HG03045 (cell line): ENCODE measurements at regions not wholly inside any gene's neighbourhood (a gene's known extent, or its start where the extent isn't known, plus 50 kb on each side); places are given as distances from the start of the nearest gene placed in this dataset.

Experiments used
- ATAC-seq: cut with Tn5 transposase; IDR thresholded peaks from one replicate; pipeline ENCODE4 v1.9.1; 2021; ENCODE audit warnings: mild to moderate bottlenecking, moderate library complexity; ENCODE audit not compliant: unreplicated experiment

GRCh38 chr3:107943786-107944523 lies 146.9 kb downstream of the CD47 start:
- ATAC-seq: no peak

DNA sequence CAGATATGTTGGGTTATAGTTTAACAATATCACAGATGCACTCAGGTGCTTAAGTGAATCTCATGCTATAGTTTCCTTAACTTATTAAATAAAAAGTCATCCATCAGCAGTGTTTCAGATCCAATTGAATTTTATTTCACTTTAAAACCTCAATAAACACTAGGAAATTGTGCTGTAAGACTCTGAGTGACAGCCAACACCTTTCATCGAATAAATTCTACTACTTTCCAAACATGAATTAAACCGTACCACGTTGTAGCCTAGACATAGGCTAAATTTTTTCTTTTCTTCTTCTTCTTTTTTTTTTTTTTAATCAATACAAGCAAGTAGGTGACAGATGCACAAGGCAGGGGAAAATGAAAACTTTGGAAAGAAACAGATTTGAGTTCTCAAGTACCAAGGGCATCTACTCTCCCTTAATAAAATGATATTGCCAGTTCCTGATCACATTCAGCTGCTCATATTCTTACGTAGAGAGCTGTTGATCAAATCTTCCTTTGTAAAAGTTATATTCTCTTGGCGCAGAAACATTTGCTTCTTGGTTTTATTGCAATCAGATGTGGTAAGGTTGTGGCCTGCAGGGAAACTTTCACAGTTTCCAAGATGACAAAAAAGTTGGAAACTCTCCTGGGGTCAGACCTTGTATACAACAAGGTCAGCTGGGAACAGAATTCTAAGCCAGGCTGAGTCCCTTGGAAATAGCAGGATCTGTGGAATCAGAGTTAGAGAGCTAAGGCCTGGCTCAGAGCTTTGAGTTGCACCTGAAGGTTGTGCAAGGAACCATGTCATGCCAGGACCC lies 147.7 kb downstream of the CD47 start:
- ATAC-seq: no peak

- ATAC-seq: no peak
Observed at GRCh38 chr3:107942244-107942643, 148.6 kb downstream of the CD47 start.

GRCh38 chr3:107939691-107940442 lies 151.0 kb downstream of the CD47 start:
- ATAC-seq: no peak

DNA sequence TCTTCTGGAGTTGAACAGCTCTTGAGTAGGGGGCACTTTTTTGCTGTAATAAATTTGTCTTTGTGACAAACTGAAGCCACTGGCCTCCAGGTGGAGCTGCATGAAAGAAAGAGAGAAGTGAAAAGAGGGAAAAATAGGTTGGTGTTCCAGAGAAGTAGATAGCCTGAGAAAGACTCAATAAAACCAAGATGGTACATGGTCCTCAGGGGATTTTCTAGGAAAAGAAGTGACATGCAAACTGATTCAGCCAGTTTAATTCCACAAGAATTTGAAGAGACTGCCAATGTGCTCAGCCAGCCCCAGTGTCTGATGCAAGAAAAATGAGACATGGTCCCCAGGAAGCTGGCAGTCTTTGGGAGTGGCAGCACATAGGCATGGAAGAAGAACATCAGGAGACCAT lies 152.7 kb downstream of the CD47 start:
- ATAC-seq: no peak

DNA sequence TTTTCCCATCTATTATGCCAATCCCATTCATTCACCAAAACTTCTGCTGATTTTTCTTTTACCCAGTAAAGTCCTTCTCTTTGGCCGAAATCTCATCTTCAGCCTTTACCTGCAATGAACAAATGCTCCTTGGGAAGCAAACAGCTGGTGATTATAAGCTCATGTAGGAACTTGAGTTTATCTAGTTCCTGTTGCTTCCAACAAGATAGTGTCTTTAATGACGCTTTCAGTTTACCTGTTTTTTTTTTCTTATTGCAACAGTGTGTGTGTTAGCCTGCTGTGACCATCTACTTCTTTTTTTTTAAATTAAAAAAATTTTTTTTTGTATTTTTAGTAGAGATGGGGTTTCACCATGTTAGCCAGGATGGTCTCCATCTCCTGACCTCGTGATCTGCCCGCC lies 156.0 kb downstream of the CD47 start:
- no peak for ATAC-seq

DNA sequence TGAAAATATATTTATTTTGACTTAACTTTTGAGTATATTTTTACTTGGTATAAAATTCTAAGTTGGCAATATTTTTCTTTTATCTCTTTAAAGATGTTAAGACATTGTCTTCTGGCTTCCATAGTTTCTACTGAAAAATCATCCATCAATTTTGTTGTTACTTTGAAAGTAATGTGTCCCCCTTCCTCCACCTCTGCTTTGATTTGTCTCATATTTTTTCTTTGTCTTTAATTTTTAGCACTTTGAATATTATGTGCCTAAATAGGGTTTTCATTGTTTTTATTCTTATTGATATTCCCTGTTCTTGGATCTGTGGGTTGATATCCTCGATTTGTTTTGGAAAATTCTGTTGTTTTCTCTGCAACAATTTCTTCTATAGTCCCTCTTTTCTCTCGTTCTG lies 157.4 kb downstream of the CD47 start:
- ATAC-seq: no peak

- ATAC-seq: no peak
Observed at GRCh38 chr3:107931326-107931725, 159.5 kb downstream of the CD47 start.

- no peak for ATAC-seq
Observed at GRCh38 chr3:107929088-107929487, 161.7 kb downstream of the CD47 start.

DNA sequence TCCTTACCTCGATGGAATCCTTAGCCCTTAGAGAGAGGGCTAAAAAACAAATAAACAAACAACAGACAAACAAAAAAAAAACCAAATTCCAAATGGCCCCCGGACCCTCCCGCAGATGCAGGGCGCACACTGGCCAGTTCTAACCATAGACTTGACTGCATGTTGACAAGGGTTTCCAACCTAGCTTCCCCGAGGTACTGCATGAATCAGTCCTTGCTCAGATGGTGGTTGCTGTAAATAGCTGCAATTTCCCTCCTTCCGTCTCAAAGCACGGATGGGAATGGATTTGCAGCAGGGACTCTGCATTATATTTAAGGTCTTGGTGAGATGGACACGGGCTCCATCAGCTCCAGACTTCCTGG lies 162.8 kb downstream of the CD47 start:
- ATAC-seq: peak; percentile 16

DNA sequence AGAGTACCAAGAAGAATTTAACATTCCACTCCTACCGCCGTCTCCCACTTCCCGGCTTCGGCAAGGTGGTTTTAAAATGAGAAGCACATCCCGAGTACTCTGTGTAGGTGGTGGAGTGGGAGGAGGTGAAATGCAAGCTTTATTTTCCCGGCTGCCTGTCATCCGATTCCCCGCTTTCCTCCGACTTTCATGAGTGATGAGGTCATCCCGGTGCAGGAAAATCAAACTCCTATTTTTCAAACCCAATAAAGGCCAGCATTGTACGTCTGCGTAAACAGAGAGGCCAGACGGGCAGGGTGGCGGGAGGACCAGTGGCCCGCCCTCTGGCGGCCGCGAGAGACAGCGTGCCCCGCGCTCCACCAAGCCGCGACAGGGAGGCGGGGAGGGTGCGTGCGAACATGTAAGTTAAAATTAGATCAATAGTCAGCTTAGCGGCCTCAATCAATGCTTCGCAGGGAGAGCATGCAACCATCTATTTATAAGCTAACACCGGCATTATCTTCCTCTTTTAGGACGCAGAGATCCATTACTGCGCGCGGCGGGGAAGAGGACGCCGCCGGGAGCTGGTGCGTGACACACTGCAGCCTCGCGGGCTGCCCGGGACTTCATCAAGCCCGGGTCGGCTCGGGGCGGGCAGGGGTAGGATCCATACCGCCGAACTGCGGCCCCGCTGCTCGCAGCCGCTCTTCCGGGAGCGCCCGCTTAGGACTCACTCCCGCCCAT lies 163.3 kb downstream of the CD47 start:
- ATAC-seq: peak; percentile 97

- no peak for ATAC-seq
Observed at GRCh38 chr3:107925851-107926250, 165.0 kb downstream of the CD47 start.

- no peak for ATAC-seq
Observed at GRCh38 chr3:107921038-107921437, 169.8 kb downstream of the CD47 start.

DNA sequence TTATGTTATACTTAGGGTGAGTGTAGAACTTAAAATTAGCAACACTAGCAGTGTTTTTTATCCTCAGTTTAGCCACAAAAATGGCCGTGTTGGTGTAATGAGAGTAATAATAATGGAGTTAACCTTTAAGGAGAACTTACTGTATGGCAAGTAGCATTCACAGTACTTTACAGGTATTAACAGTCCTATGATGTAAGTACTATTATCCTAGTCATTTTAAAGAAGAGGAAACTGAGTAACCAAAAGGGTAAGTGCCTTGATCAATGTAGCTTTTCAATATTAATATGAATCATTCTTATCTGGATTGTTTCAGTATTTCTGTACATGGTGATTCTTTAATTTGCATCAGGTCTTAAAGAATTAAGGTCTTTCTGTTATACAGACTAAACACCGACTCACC lies 170.3 kb downstream of the CD47 start:
- no peak for ATAC-seq

DNA sequence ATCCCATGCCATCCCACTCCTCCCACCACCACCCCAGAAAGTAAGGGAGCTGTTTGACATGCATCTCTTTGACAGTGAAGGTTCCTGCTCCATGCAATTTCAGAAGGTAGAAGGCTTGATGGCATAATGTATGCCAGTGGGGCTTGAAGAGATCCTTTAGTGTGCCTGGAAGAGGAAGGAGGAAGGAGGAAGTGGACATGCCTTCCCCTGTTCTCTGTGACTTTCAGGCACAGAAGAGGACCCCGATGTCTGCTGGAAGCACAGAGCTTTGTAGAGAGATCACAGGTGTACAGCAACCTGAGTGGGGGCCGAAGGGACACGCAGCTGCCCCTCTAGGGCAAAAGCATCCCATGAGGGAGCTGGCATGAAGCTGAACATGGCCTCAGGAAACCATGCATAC lies 171.6 kb downstream of the CD47 start:
- no peak for ATAC-seq

DNA sequence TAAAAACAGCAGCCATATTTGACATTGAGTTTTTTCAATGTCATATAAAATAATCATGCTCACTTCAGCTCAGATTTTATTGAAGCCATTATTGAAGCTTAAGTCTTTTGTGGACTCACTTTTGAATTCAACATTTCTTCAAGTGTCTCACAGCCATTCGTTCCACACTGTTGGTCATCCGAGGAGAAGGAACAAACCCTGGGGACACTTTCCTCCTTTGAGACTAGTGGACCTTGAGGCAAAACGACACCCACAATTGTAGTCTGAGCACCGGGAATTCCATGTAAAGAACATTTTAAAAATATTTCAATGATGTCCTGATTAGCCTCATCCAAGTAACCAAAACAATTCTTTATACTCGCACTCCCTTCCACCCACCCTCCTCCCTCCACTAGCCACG lies 174.7 kb downstream of the CD47 start:
- ATAC-seq: no peak

DNA sequence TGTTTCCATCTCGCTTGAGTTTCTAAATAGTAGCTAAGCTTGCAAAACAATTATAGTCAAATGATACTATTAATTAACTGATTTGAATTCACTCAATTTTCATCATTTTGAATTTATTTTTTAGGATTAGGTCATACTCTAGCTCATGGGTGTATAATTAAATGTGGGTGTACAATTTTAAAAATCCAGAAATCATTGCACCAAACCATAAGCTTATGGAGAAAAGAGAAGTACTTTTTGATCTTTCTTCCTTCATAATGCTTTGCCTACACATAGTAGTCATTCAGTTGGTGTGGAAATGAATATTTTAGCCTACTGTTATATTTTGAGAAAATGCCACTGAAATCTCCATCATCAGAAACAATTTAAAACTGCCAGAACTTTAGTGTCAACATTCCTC lies 175.1 kb downstream of the CD47 start:
- no peak for ATAC-seq

DNA sequence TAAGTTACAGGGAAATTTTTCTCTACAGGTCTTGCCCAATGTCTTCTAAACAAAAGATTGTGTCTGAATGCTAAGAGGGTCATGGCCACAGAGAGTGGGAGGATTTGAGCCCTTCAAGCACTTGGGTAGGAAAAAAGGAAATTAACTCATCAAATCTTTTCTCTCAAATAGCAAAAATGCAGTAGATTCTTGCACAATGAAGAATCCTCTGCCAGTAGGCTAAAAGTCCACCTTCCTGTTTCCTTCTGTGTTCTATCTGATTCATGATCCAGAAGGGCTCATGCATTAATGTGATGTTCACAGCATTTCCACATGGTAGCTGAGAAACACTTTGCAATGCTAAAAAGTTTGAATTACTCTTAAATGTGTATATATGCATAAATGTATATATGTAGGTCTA lies 177.1 kb downstream of the CD47 start:
- ATAC-seq: no peak

GRCh38 chr3:107911337-107912000 lies 179.4 kb downstream of the CD47 start:
- ATAC-seq: peak; percentile 2

DNA sequence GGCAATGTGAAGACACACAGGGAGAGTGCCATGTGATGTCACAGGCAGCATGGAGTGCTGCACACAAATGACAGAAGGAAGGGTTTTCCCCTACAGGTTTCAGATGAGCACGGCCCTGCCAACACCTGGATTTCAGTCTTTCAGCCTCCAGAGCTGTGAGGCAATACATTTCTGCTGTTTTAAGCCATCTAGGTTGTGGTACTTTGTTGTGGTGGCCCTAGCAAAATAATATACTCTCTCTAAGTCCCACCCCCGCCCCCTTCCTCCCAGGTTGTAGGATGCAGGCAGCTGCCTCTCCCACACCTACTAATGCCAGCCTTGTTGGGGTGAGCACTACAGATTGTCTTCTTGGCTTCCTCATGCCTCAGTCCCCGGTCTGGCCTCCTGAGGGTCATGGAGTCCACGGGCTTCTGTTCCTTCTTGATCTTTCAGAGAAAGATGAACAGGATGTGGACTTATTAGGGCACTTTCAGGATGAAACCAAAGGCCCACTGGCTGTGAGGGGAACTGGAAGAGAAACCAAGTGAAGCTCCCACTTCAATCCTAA lies 180.0 kb downstream of the CD47 start:
- ATAC-seq: peak; percentile 98
